Neutrophil (primary cell): ENCODE measurements at regions not wholly inside any gene's neighbourhood (a gene's known extent, or its start where the extent isn't known, plus 50 kb on each side); places are given as distances from the start of the nearest gene placed in this dataset.

Experiments
- H3K27ac ChIP-seq: fragments of 200-600 bp; sonication (generic); 2 replicates; pipeline ENCODE4 v1.5.1; 2016; ENCODE audit warnings: mild to moderate bottlenecking, moderate library complexity
- H3K27me3 ChIP-seq: fragments of 200-600 bp; sonication (generic); 2 replicates; pipeline ENCODE4 v1.6.0; 2016; ENCODE audit warnings: mild to moderate bottlenecking
- H3K36me3 ChIP-seq: fragments of 200-600 bp; sonication (generic); 2 replicates; pipeline ENCODE4 v1.5.1; 2017
- H3K4me1 ChIP-seq, 2 experiments: fragments of 200-600 bp in 1 of 2; sonication (generic) in 1 of 2; 1 replicate in 1 of 2; 2 replicates in 1 of 2; pipeline versions ENCODE4 v1.5.1 to v1.6.1; 2013 to 2016; ENCODE audit warnings: low read depth in 1 of 2, low read length in 1 of 2, mild to moderate bottlenecking in 1 of 2, moderate library complexity in 1 of 2; ENCODE audit not compliant: control insufficient read depth in 1 of 2, insufficient read depth in 1 of 2
- H3K4me3 ChIP-seq, 2 experiments: fragments of 200-600 bp in 1 of 2; sonication (generic) in 1 of 2; 1 replicate in 1 of 2; 2 replicates in 1 of 2; pipeline ENCODE4 v1.5.1; 2013 to 2016; ENCODE audit warnings: low read depth in 1 of 2, low read length in 1 of 2, mild to moderate bottlenecking in 1 of 2, moderate library complexity in 1 of 2
- H3K9me3 ChIP-seq: fragments of 200-600 bp; sonication (generic); 2 replicates; pipeline ENCODE4 v1.5.1; 2016
- CTCF ChIP-seq: fragments of 200-600 bp; sonication (generic); IDR thresholded peaks from 2 replicates; pipeline ENCODE4 v1.5.1; 2016; ENCODE audit warnings: antibody characterized with exemption

- Histone ChIP-seq H3K36me3 (no peaks in the 10 kb centered on the region), H3K4me3 (no peak overlapping the region), H3K4me1 (no peaks in the 10 kb centered on the region), H3K27me3 (no peaks in the 10 kb centered on the region), H3K27ac (no peak overlapping the region), H3K9me3 (no peaks in the 10 kb centered on the region)
- TF ChIP-seq CTCF = no peak
Measured at GRCh38 chr9:106060885-106061284, 366.5 kb downstream of the TMEM38B start.

- H3K4me1 ChIP-seq = no peaks in the 10 kb centered on the region
- no peak for TF ChIP-seq CTCF
- no peak overlapping the region for H3K4me3 ChIP-seq
- H3K36me3 ChIP-seq = no peaks in the 10 kb centered on the region
- H3K9me3 ChIP-seq = no peaks in the 10 kb centered on the region
- no peaks in the 10 kb centered on the region for H3K27me3 ChIP-seq
- H3K27ac ChIP-seq = no peak overlapping the region
Measured at GRCh38 chr9:106062250-106062649, 367.9 kb downstream of the TMEM38B start.

- no peak overlapping the region for H3K27ac ChIP-seq
- no peaks in the 10 kb centered on the region for H3K27me3 ChIP-seq
- TF ChIP-seq CTCF = no peak
- H3K9me3 ChIP-seq = no peaks in the 10 kb centered on the region
- H3K4me3 ChIP-seq = no peak overlapping the region
- no peaks in the 10 kb centered on the region for H3K4me1 ChIP-seq
- no peaks in the 10 kb centered on the region for H3K36me3 ChIP-seq
Measured at GRCh38 chr9:106065136-106065535, 370.8 kb downstream of the TMEM38B start.

- no peaks in the 10 kb centered on the region for H3K36me3 ChIP-seq
- H3K9me3 ChIP-seq = no peaks in the 10 kb centered on the region
- no peak for TF ChIP-seq CTCF
- no peak overlapping the region for H3K4me3 ChIP-seq
- H3K4me1 ChIP-seq = no peaks in the 10 kb centered on the region
- no peak overlapping the region for H3K27ac ChIP-seq
- H3K27me3 ChIP-seq = no peaks in the 10 kb centered on the region
Measured at GRCh38 chr9:106065579-106066214, 371.4 kb downstream of the TMEM38B start.

- no peak for TF ChIP-seq CTCF
- H3K36me3 ChIP-seq = no peaks in the 10 kb centered on the region
- no peaks in the 10 kb centered on the region for H3K9me3 ChIP-seq
- no peaks in the 10 kb centered on the region for H3K4me1 ChIP-seq
- H3K27me3 ChIP-seq = no peaks in the 10 kb centered on the region
- H3K4me3 ChIP-seq = no peak overlapping the region
- no peak overlapping the region for H3K27ac ChIP-seq
Measured at GRCh38 chr9:106066940-106067524, 372.7 kb downstream of the TMEM38B start.
